ENCODE measurements at regions not wholly inside any gene's neighbourhood (a gene's known extent, or its start where the extent isn't known, plus 50 kb on each side); places are given as distances from the start of the nearest gene placed in this dataset.

DNA sequence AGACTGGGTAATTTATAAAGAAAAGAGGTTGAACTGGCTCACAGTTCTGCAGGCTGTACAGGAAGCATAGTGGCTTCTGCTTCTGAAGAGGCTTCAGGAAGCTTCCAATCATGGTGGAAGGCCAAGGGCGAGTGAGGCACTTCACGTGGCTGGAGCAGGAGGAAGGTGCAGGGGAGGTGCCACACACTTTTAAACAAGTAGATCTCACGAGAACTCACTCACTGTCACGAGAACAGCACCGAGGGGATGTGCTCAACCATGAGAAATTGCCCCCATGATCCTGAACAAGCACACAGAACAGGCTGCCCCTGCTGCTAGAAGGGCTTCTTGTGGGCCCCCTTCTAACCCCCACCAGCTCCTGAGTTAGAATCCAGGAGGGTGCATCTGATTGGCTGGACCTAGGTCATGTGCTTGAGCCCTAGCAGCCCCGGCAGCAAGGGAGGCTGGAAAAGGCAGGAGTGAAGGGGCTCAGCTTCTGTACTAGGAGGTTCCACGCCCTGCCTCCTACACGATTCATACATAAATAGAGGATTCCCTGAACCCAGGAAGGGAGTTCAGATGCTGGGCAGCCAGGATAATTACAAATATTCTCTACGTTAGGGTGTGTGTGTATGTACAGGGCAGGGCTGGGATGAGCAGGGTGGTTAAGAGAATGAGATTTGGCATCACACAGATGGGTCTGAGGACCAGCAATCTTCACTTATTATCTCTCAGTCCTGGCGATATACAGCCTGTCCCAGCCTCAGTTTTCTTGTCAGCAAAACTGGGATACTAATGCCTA lies 72.8 kb upstream of the ATP5PO start:
- TF ChIP-seq, protein P1, sequence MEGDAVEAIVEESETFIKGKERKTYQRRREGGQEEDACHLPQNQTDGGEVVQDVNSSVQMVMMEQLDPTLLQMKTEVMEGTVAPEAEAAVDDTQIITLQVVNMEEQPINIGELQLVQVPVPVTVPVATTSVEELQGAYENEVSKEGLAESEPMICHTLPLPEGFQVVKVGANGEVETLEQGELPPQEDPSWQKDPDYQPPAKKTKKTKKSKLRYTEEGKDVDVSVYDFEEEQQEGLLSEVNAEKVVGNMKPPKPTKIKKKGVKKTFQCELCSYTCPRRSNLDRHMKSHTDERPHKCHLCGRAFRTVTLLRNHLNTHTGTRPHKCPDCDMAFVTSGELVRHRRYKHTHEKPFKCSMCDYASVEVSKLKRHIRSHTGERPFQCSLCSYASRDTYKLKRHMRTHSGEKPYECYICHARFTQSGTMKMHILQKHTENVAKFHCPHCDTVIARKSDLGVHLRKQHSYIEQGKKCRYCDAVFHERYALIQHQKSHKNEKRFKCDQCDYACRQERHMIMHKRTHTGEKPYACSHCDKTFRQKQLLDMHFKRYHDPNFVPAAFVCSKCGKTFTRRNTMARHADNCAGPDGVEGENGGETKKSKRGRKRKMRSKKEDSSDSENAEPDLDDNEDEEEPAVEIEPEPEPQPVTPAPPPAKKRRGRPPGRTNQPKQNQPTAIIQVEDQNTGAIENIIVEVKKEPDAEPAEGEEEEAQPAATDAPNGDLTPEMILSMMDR (IDR thresholded peaks at IDR 0.05; ENCODE audit: insufficient read depth, low read depth, low read length, missing control alignments) = no peak
- no peak for DNase-seq (ENCODE audit: low read depth)
- no peak overlapping the region for H3K4me3 ChIP-seq (ENCODE audit: low read depth, low read length)

DNA sequence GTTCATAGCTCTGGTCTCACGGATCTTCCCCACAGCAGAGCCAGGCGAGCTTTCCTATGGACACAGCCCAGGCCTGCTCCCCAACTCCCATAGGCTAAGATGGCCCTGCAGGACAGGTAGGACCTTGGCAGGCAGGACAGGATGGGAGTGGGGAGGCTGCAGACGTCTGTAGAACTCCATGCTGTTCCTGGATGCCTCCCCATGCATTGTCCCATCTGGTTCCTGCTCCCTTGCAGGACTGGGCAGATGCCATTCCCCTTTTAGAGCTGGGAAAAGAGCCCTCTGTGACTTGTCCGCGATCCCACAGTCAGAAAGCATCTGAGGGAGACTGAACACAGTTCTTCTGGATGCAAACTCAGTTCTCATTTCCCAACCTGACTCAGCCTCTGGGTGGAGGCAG lies 71.9 kb upstream of the ATP5PO start:
- DNase-seq (ENCODE audit: low read depth) = no peak
- TF ChIP-seq, protein P1 (IDR thresholded peaks at IDR 0.05; ENCODE audit: insufficient read depth, low read depth, low read length, missing control alignments) = no peak
- H3K4me3 ChIP-seq (ENCODE audit: low read depth, low read length) = no peak overlapping the region

DNA sequence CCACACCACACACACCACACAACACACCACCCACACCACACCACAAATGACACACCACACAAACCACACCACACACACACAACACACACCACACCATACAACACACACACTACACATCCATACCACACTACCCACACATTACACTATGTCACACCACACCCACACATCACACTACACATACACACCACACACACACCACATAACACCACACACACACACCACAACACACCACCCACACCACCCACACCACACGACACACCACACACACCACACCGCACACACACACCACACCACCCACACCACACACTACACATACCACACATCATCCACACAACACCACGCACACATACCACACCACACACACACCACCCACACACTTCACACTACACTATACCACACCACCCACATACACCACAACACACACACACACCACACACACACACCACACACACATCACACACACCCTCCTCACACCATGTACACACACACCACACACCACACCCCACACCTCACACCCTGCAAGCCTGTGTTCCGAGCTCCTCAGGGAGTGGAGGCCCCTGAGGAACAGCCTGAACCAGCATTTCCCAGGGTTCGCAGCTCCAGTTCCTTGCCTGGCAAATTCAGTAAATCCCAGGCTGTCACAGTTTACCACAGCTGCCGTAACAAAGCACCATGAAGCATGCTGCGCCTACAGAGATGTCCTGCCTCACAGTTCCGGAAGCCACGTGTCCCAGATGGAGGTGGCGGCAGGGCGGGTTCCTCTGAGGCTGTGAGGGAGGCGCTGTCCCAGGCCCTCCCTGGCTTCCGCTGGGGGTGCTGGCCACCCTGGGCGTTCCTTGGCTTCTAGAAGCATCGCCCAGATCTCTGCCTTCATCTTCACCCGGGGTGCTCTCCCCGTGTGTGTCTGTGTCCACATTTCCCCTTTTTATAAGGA lies 69.8 kb upstream of the ATP5PO start:
- TF ChIP-seq, protein P1 (IDR thresholded peaks at IDR 0.05; ENCODE audit: insufficient read depth, low read depth, low read length, missing control alignments) = no peak
- no peak for DNase-seq (ENCODE audit: low read depth)
- no peak overlapping the region for H3K4me3 ChIP-seq (ENCODE audit: low read depth, low read length)

DNA sequence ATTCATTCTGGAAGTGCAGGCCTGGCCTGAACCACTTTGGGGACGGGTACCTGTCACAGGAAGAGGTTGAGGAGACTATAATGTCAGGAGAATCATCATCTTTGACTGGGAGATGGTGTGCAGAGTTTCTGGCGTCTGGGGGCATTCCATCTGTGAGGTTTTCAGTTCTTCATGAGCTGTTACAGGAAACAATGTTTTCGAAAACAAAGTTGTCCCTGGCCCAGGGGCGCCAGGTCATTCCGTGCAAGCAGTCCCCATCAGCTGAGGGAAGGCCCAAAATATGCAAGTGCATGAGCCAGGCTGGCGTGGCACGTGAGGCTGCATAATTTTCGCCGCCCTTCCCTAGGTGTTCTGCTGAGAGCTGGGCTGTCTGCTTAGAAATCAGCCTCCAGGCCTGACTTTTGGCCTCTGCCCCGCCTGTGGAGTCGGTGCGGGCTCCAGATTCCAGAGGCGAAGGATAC lies 68.4 kb upstream of the ATP5PO start:
- TF ChIP-seq, protein P1 (IDR thresholded peaks at IDR 0.05; ENCODE audit: insufficient read depth, low read depth, low read length, missing control alignments) = no peak
- DNase-seq (ENCODE audit: low read depth) = peak; percentile 89
- H3K4me3 ChIP-seq (ENCODE audit: low read depth, low read length) = peak overlapping the region; percentile 4

DNA sequence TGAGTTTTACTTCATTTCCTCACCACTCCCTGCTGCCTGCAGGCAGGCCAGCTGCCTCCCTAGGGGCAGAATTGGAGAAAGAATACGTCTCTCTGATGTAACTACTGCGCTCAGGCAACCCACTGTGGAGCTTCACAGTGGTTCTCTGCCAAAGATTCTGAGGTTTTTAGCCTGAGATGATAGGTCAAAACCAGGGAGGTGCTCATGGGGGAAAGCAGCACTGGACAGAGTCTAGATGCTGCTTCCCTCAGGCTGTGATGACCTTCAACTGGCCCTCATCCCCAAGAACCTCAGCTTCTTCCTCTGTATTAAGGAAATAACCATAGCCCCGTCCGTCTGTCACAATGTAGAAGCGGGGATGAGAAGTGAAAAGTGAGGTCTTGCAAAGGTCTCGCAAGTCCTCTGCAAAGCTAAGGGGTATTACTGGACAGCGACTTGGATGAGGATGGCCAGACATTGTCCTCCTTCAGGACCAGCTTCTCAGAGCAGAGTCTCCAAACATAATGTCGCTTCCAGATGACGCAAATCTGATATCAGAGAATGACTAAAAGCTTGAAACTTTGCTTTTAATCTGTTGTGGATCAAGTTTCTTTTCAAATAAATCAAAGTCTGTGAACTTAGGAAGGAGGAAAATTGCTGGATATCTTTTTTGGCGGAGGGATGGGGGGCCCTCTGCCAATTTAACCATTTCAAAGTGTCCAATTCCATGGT lies 65.9 kb upstream of the ATP5PO start:
- DNase-seq (ENCODE audit: low read depth) = no peak
- TF ChIP-seq, protein P1 (IDR thresholded peaks at IDR 0.05; ENCODE audit: insufficient read depth, low read depth, low read length, missing control alignments) = no peak
- H3K4me3 ChIP-seq (ENCODE audit: low read depth, low read length) = no peak overlapping the region

DNA sequence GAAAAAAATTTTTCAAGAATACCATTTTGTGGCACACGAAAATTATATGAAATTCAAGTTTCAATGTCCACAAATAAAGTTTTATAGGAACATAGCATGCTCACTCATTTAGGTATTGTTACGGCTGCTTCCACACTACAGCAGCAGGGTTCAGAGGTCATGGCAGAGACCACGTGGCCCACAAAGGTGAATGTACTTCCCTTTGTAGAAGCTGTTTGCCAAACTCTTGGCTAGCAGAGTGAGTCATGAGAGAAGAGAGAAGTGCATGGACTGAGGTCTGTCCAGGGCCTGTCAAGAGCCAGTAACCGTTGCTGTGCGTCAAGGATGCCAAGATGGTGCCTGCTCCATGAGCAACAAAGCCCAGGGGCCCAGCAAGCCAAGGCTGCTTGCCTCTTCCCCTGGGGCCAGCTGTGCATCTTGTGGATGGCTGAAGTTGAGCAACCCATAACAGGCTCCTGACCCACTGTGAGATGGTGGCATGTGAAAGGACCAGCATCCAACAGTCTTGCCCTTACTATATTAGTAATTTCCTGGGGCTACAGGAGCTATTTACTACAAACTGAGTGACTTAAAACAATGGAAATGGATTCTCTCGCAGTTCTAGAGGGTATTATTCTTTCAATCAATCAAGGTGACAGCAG lies 64.8 kb upstream of the ATP5PO start:
- TF ChIP-seq, protein P1 (IDR thresholded peaks at IDR 0.05; ENCODE audit: insufficient read depth, low read depth, low read length, missing control alignments) = no peak
- DNase-seq (ENCODE audit: low read depth) = no peak
- no peak overlapping the region for H3K4me3 ChIP-seq (ENCODE audit: low read depth, low read length)
